ENCODE measurements at regions not wholly inside any gene's neighbourhood (a gene's known extent, or its start where the extent isn't known, plus 50 kb on each side); places are given as distances from the start of the nearest gene placed in this dataset.

GRCh38 chr20:7505835-7506221, 434.4 kb downstream of the HAO1 start:
- Histone ChIP-seq H3K36me3 (ENCODE audit: insufficient read depth, low read length) (no peaks in the 10 kb centered on the region), H3K27me3 (ENCODE audit: insufficient read depth, low read length) (no peaks in the 10 kb centered on the region), H3K27ac (ENCODE audit: low read depth, low read length) (no peak overlapping the region), H2AFZ (ENCODE audit: low read length, unreplicated experiment) (no peak overlapping the region), H3K4me3 (ENCODE audit: low read depth, low read length) (no peak overlapping the region), H3K79me2 (ENCODE audit: control insufficient read depth, insufficient read depth, low read length, unreplicated experiment) (no peaks in the 10 kb centered on the region), H3K4me1 (ENCODE audit: control insufficient read depth, insufficient read depth, low read length, unreplicated experiment) (no peaks in the 10 kb centered on the region)

- Histone ChIP-seq H3K4me3 (ENCODE audit: low read depth, low read length) (no peak overlapping the region), H2AFZ (ENCODE audit: low read length, unreplicated experiment) (no peak overlapping the region), H3K27me3 (ENCODE audit: insufficient read depth, low read length) (no peaks in the 10 kb centered on the region), H3K36me3 (ENCODE audit: insufficient read depth, low read length) (no peaks in the 10 kb centered on the region), H3K4me1 (ENCODE audit: control insufficient read depth, insufficient read depth, low read length, unreplicated experiment) (no peaks in the 10 kb centered on the region), H3K79me2 (ENCODE audit: control insufficient read depth, insufficient read depth, low read length, unreplicated experiment) (no peaks in the 10 kb centered on the region), H3K27ac (ENCODE audit: low read depth, low read length) (no peak overlapping the region)
Observed at GRCh38 chr20:7516621-7517111, 423.6 kb downstream of the HAO1 start.

- Histone ChIP-seq H3K27ac (ENCODE audit: low read depth, low read length) (no peak overlapping the region), H3K36me3 (ENCODE audit: insufficient read depth, low read length) (no peaks in the 10 kb centered on the region), H3K27me3 (ENCODE audit: insufficient read depth, low read length) (no peaks in the 10 kb centered on the region), H3K4me3 (ENCODE audit: low read depth, low read length) (no peak overlapping the region), H3K4me1 (ENCODE audit: control insufficient read depth, insufficient read depth, low read length, unreplicated experiment) (no peaks in the 10 kb centered on the region), H2AFZ (ENCODE audit: low read length, unreplicated experiment) (no peak overlapping the region), H3K79me2 (ENCODE audit: control insufficient read depth, insufficient read depth, low read length, unreplicated experiment) (no peaks in the 10 kb centered on the region)
Observed at GRCh38 chr20:7520361-7520760, 419.9 kb downstream of the HAO1 start.

GRCh38 chr20:7523288-7523687, 417.0 kb downstream of the HAO1 start:
- no peak overlapping the region for H3K27ac ChIP-seq (ENCODE audit: low read depth, low read length)
- no peak overlapping the region for H2AFZ ChIP-seq (ENCODE audit: low read length, unreplicated experiment)
- no peaks in the 10 kb centered on the region for H3K79me2 ChIP-seq (ENCODE audit: control insufficient read depth, insufficient read depth, low read length, unreplicated experiment)
- H3K4me3 ChIP-seq (ENCODE audit: low read depth, low read length) = no peak overlapping the region
- H3K4me1 ChIP-seq (ENCODE audit: control insufficient read depth, insufficient read depth, low read length, unreplicated experiment) = no peaks in the 10 kb centered on the region
- H3K27me3 ChIP-seq (ENCODE audit: insufficient read depth, low read length) = no peaks in the 10 kb centered on the region
- H3K36me3 ChIP-seq (ENCODE audit: insufficient read depth, low read length) = no peaks in the 10 kb centered on the region

- H3K36me3 ChIP-seq (ENCODE audit: insufficient read depth, low read length) = no peaks in the 10 kb centered on the region
- H3K4me1 ChIP-seq (ENCODE audit: control insufficient read depth, insufficient read depth, low read length, unreplicated experiment) = no peaks in the 10 kb centered on the region
- H3K79me2 ChIP-seq (ENCODE audit: control insufficient read depth, insufficient read depth, low read length, unreplicated experiment) = no peaks in the 10 kb centered on the region
- no peak overlapping the region for H3K27ac ChIP-seq (ENCODE audit: low read depth, low read length)
- no peaks in the 10 kb centered on the region for H3K27me3 ChIP-seq (ENCODE audit: insufficient read depth, low read length)
- H2AFZ ChIP-seq (ENCODE audit: low read length, unreplicated experiment) = no peak overlapping the region
- no peak overlapping the region for H3K4me3 ChIP-seq (ENCODE audit: low read depth, low read length)
Observed at GRCh38 chr20:7540018-7540417, 400.2 kb downstream of the HAO1 start.

- Histone ChIP-seq H3K27me3 (ENCODE audit: insufficient read depth, low read length) (no peaks in the 10 kb centered on the region), H3K27ac (ENCODE audit: low read depth, low read length) (no peak overlapping the region), H3K4me3 (ENCODE audit: low read depth, low read length) (no peak overlapping the region), H3K36me3 (ENCODE audit: insufficient read depth, low read length) (no peaks in the 10 kb centered on the region), H2AFZ (ENCODE audit: low read length, unreplicated experiment) (no peak overlapping the region), H3K79me2 (ENCODE audit: control insufficient read depth, insufficient read depth, low read length, unreplicated experiment) (no peaks in the 10 kb centered on the region), H3K4me1 (ENCODE audit: control insufficient read depth, insufficient read depth, low read length, unreplicated experiment) (no peaks in the 10 kb centered on the region)
Observed at GRCh38 chr20:7540923-7541322, 399.3 kb downstream of the HAO1 start.

- H2AFZ ChIP-seq (ENCODE audit: low read length, unreplicated experiment) = no peak overlapping the region
- H3K4me1 ChIP-seq (ENCODE audit: control insufficient read depth, insufficient read depth, low read length, unreplicated experiment) = no peaks in the 10 kb centered on the region
- no peak overlapping the region for H3K4me3 ChIP-seq (ENCODE audit: low read depth, low read length)
- no peak overlapping the region for H3K27ac ChIP-seq (ENCODE audit: low read depth, low read length)
- H3K36me3 ChIP-seq (ENCODE audit: insufficient read depth, low read length) = no peaks in the 10 kb centered on the region
- no peaks in the 10 kb centered on the region for H3K27me3 ChIP-seq (ENCODE audit: insufficient read depth, low read length)
- no peaks in the 10 kb centered on the region for H3K79me2 ChIP-seq (ENCODE audit: control insufficient read depth, insufficient read depth, low read length, unreplicated experiment)
Observed at GRCh38 chr20:7571101-7571500, 369.2 kb downstream of the HAO1 start.

GRCh38 chr20:7571521-7572055, 368.7 kb downstream of the HAO1 start:
- Histone ChIP-seq H2AFZ (ENCODE audit: low read length, unreplicated experiment) (no peak overlapping the region), H3K27ac (ENCODE audit: low read depth, low read length) (no peak overlapping the region), H3K79me2 (ENCODE audit: control insufficient read depth, insufficient read depth, low read length, unreplicated experiment) (no peaks in the 10 kb centered on the region), H3K4me1 (ENCODE audit: control insufficient read depth, insufficient read depth, low read length, unreplicated experiment) (no peaks in the 10 kb centered on the region), H3K36me3 (ENCODE audit: insufficient read depth, low read length) (no peaks in the 10 kb centered on the region), H3K27me3 (ENCODE audit: insufficient read depth, low read length) (no peaks in the 10 kb centered on the region), H3K4me3 (ENCODE audit: low read depth, low read length) (no peak overlapping the region)

- Histone ChIP-seq H3K4me3 (ENCODE audit: low read depth, low read length) (no peak overlapping the region), H2AFZ (ENCODE audit: low read length, unreplicated experiment) (no peak overlapping the region), H3K27me3 (ENCODE audit: insufficient read depth, low read length) (no peaks in the 10 kb centered on the region)
Observed at GRCh38 chr20:7579888-7580287, 360.4 kb downstream of the HAO1 start.

GRCh38 chr20:7585126-7585679, 355.1 kb downstream of the HAO1 start:
- Histone ChIP-seq H3K4me1 (ENCODE audit: control insufficient read depth, insufficient read depth, low read length, unreplicated experiment) (peaks cover 3% of the 10 kb centered on the region), H3K36me3 (ENCODE audit: insufficient read depth, low read length) (no peaks in the 10 kb centered on the region), H3K79me2 (ENCODE audit: control insufficient read depth, insufficient read depth, low read length, unreplicated experiment) (no peaks in the 10 kb centered on the region), H3K4me3 (ENCODE audit: low read depth, low read length) (no peak overlapping the region), H3K27me3 (ENCODE audit: insufficient read depth, low read length) (no peaks in the 10 kb centered on the region), H3K27ac (ENCODE audit: low read depth, low read length) (no peak overlapping the region), H2AFZ (ENCODE audit: low read length, unreplicated experiment) (no peak overlapping the region)

More at GRCh38 chr20:7579888-7580287, 360.4 kb downstream of the HAO1 start:
- H3K4me1 ChIP-seq (ENCODE audit: control insufficient read depth, insufficient read depth, low read length, unreplicated experiment) = no peaks in the 10 kb centered on the region
- no peaks in the 10 kb centered on the region for H3K79me2 ChIP-seq (ENCODE audit: control insufficient read depth, insufficient read depth, low read length, unreplicated experiment)
- no peak overlapping the region for H3K27ac ChIP-seq (ENCODE audit: low read depth, low read length)
- H3K36me3 ChIP-seq (ENCODE audit: insufficient read depth, low read length) = no peaks in the 10 kb centered on the region

GRCh38 chr20:7586481-7586880, 353.8 kb downstream of the HAO1 start:
- Histone ChIP-seq H3K79me2 (ENCODE audit: control insufficient read depth, insufficient read depth, low read length, unreplicated experiment) (no peaks in the 10 kb centered on the region), H3K27ac (ENCODE audit: low read depth, low read length) (no peak overlapping the region), H2AFZ (ENCODE audit: low read length, unreplicated experiment) (no peak overlapping the region), H3K27me3 (ENCODE audit: insufficient read depth, low read length) (no peaks in the 10 kb centered on the region), H3K36me3 (ENCODE audit: insufficient read depth, low read length) (no peaks in the 10 kb centered on the region), H3K4me3 (ENCODE audit: low read depth, low read length) (no peak overlapping the region), H3K4me1 (ENCODE audit: control insufficient read depth, insufficient read depth, low read length, unreplicated experiment) (peaks cover 3% of the 10 kb centered on the region)
